Mesenchymal stem cell (in vitro differentiated cells and primary cell): ENCODE measurements at regions not wholly inside any gene's neighbourhood (a gene's known extent, or its start where the extent isn't known, plus 50 kb on each side); places are given as distances from the start of the nearest gene placed in this dataset.
A peak's percentile ranks its signal among the peaks of the same experiment; 100 is the strongest.
"Not testable (repeated sequence)": the region's sequence is repeated elsewhere in the genome, so short reads cannot be mapped to it uniquely, and the experiment has no call there.

Source experiments
- DNase-seq: peaks from one replicate; pipeline ENCODE4 v3.0.0-alpha.2; 2013
- H2AFZ ChIP-seq: one replicate; pipeline ENCODE4 v1.6.1; 2013; ENCODE audit warnings: low read depth, mild to moderate bottlenecking, control low read depth, inconsistent platforms, low read length, moderate library complexity
- H2AK5ac ChIP-seq: 2 replicates; pipeline ENCODE4 v1.6.1; 2013; ENCODE audit warnings: low read length, moderate library complexity, mild to moderate bottlenecking, inconsistent platforms; ENCODE audit not compliant: severe bottlenecking
- H2BK120ac ChIP-seq: one replicate; pipeline ENCODE4 v1.6.1; 2013; ENCODE audit warnings: low read depth, mild to moderate bottlenecking, inconsistent platforms, low read length, moderate library complexity
- H2BK12ac ChIP-seq, 2 experiments: one replicate each; pipeline ENCODE4 v1.6.1; 2013; ENCODE audit warnings: inconsistent platforms in 2 of 2, low read length in 2 of 2, mild to moderate bottlenecking in 2 of 2, moderate library complexity in 2 of 2, control low read depth in 1 of 2
- H2BK15ac ChIP-seq: one replicate; pipeline ENCODE4 v1.6.1; 2013; ENCODE audit warnings: mild to moderate bottlenecking, low read depth, inconsistent platforms; ENCODE audit not compliant: poor library complexity, severe bottlenecking
- H2BK5ac ChIP-seq: 2 replicates; pipeline ENCODE4 v1.6.1; 2013; ENCODE audit warnings: low read depth, mild to moderate bottlenecking, low read length, control low read depth, inconsistent platforms; ENCODE audit not compliant: poor library complexity, severe bottlenecking
- H3K14ac ChIP-seq, 2 experiments: one replicate each; pipeline ENCODE4 v1.6.1; 2013; ENCODE audit warnings: inconsistent platforms in 2 of 2, low read length in 2 of 2, control low read depth in 1 of 2, mild to moderate bottlenecking in 1 of 2, moderate library complexity in 1 of 2
- H3K18ac ChIP-seq, 2 experiments: one replicate each; pipeline ENCODE4 v1.6.1; 2013; ENCODE audit warnings: inconsistent platforms in 2 of 2, low read length in 2 of 2, control low read depth in 1 of 2, low read depth in 1 of 2, mild to moderate bottlenecking in 1 of 2
- H3K23ac ChIP-seq, 2 experiments: one replicate each; pipeline ENCODE4 v1.6.1; 2013; ENCODE audit warnings: inconsistent platforms in 2 of 2, low read length in 2 of 2, mild to moderate bottlenecking in 2 of 2, moderate library complexity in 2 of 2, control low read depth in 1 of 2
- H3K27ac ChIP-seq: 2 replicates; pipeline ENCODE4 v1.5.1; 2013; ENCODE audit warnings: mild to moderate bottlenecking, moderate library complexity, low read length, control low read depth, inconsistent platforms; ENCODE audit not compliant: poor library complexity, severe bottlenecking
- H3K27me3 ChIP-seq, 2 experiments: 2 replicates each; pipeline versions ENCODE4 v1.6.1 to v1.7.0; 2013; ENCODE audit warnings: low read length in 2 of 2, mild to moderate bottlenecking in 2 of 2, moderate library complexity in 2 of 2, control low read depth in 1 of 2, inconsistent platforms in 1 of 2; ENCODE audit not compliant: control insufficient read depth in 1 of 2, insufficient read depth in 1 of 2
- H3K36me3 ChIP-seq, 2 experiments: 2 replicates each; pipeline versions ENCODE4 v1.6.1 to v1.7.0; 2013; ENCODE audit warnings: low read length in 2 of 2, control low read depth in 1 of 2, inconsistent platforms in 1 of 2, low read depth in 1 of 2, mild to moderate bottlenecking in 1 of 2; ENCODE audit not compliant: insufficient read depth in 2 of 2, control insufficient read depth in 1 of 2
- H3K4ac ChIP-seq, 2 experiments: one replicate each; pipeline ENCODE4 v1.6.1; 2013; ENCODE audit warnings: inconsistent platforms in 2 of 2, low read length in 2 of 2, mild to moderate bottlenecking in 2 of 2, moderate library complexity in 2 of 2, control low read depth in 1 of 2, low read depth in 1 of 2
- H3K4me1 ChIP-seq: 2 replicates; pipeline ENCODE4 v1.6.1; 2013; ENCODE audit warnings: low read depth, low read length, control low read depth; ENCODE audit not compliant: control insufficient read depth, insufficient read depth
- H3K4me2 ChIP-seq: 2 replicates; pipeline ENCODE4 v1.6.1; 2013; ENCODE audit warnings: low read length, mild to moderate bottlenecking, inconsistent platforms; ENCODE audit not compliant: poor library complexity, severe bottlenecking
- H3K4me3 ChIP-seq, 2 experiments: 2 replicates each; pipeline versions ENCODE4 v1.5.1 to v1.7.0; 2013; ENCODE audit warnings: low read length in 2 of 2, mild to moderate bottlenecking in 2 of 2, control low read depth in 1 of 2, low read depth in 1 of 2; ENCODE audit not compliant: insufficient read depth in 1 of 2
- H3K79me1 ChIP-seq: replicated peaks from 2 replicates; pipeline ENCODE4 v1.6.1; 2013; ENCODE audit warnings: mild to moderate bottlenecking, control low read depth, low read length, inconsistent platforms; ENCODE audit not compliant: poor library complexity, severe bottlenecking
- H3K9ac ChIP-seq: 2 replicates; pipeline ENCODE4 v1.7.0; 2013; ENCODE audit warnings: mild to moderate bottlenecking, low read length, moderate library complexity
- H3K9me3 ChIP-seq: 2 replicates; pipeline ENCODE4 v1.7.0; 2013; ENCODE audit warnings: mild to moderate bottlenecking, low read length; ENCODE audit not compliant: control insufficient read depth
- H4K8ac ChIP-seq: one replicate; pipeline ENCODE4 v1.6.1; 2013; ENCODE audit warnings: inconsistent platforms, mild to moderate bottlenecking, low read length, moderate library complexity
- H4K91ac ChIP-seq: one replicate; pipeline ENCODE4 v1.6.1; 2013; ENCODE audit warnings: mild to moderate bottlenecking, low read length, inconsistent platforms
- WGBS: methylation state at CpG from one replicate; pipeline ENCODE4 v1.1.7; 2013; ENCODE audit warnings: mixed read lengths; 5-methylcytosine and 5-hydroxymethylcytosine counted together

DNA sequence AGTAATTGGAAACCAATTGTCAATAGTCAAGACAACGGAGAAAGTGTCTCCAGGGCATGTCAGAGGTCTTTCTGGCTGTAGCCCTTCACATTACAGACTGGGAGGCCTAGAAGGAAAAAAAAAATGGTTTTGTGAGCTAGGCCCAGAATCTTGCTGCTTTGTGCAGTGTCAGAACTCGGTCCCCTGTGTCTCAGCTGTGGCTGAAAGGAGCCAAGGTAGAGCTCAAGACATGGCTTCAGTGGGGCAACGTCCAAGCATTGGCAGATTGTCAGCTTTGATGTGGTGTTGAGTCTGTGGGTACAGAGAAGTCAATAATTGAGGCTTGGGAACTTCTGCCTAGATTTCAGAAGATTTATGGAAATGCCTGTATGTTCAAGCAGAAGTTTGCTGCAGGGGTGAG, 103.0 kb downstream of the UGT2B28 start:
- 54% methylated on average over 3 of the region's 3 CpGs for WGBS
- H3K4ac ChIP-seq, result no peak overlapping the region
- H2BK120ac ChIP-seq, result no peak overlapping the region
- no peak overlapping the region for H2AK5ac ChIP-seq
- H3K4me1 ChIP-seq, result no peaks in the 10 kb centered on the region
- peak overlapping the region in 1 of 2 experiments; percentile 72 for H3K23ac ChIP-seq
- no peak overlapping the region for H3K27ac ChIP-seq
- H3K4me2 ChIP-seq, result no peak overlapping the region
- H4K8ac ChIP-seq, result no peak overlapping the region
- no peak overlapping the region for H3K18ac ChIP-seq
- H3K79me1 ChIP-seq, result no peaks in the 10 kb centered on the region
- no peak overlapping the region for H2BK15ac ChIP-seq
- H3K9me3 ChIP-seq, result no peaks in the 10 kb centered on the region
- H3K4me3 ChIP-seq, result no peak overlapping the region
- H2AFZ ChIP-seq, result peak overlapping the region; percentile 27
- H3K9ac ChIP-seq, result no peak overlapping the region
- no peaks in the 10 kb centered on the region for H3K27me3 ChIP-seq
- no peak overlapping the region for H2BK5ac ChIP-seq
- no peak overlapping the region for H3K14ac ChIP-seq
- H3K36me3 ChIP-seq, result no peaks in the 10 kb centered on the region
- no peak overlapping the region for H2BK12ac ChIP-seq
- no peak for DNase-seq
- H4K91ac ChIP-seq, result no peak overlapping the region

DNA sequence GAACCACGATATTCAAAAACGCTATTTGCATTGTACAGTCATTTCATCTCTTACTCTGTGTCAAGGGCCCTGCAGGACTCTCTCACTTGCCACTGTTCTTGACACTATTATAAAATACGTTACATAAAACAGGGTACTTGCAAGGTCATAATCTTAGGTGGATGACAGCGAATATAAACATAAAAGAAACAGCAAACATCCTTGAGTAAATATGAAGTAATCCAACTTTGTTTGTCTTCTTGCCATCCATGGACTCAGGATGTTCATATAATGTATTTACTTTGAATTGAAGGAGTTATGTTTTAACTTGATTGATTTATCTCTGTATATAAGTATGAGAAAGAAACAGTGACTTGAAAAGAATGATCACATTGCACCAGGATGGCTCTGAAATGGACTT, 106.6 kb downstream of the UGT2B4 start:
- not testable (repeated sequence) for H3K9me3 ChIP-seq, H3K14ac ChIP-seq, H3K4me3 ChIP-seq, H3K4me1 ChIP-seq, H3K27me3 ChIP-seq, H2BK12ac ChIP-seq, H2BK5ac ChIP-seq, H2BK15ac ChIP-seq, H3K18ac ChIP-seq, H3K79me1 ChIP-seq, H3K23ac ChIP-seq, DNase-seq, H3K9ac ChIP-seq, H4K91ac ChIP-seq, H3K27ac ChIP-seq, H2AFZ ChIP-seq, H3K4ac ChIP-seq, H3K4me2 ChIP-seq, H3K36me3 ChIP-seq, H4K8ac ChIP-seq, H2BK120ac ChIP-seq, H2AK5ac ChIP-seq
- WGBS, result 93% methylated on average over 2 of the region's 4 CpGs

DNA sequence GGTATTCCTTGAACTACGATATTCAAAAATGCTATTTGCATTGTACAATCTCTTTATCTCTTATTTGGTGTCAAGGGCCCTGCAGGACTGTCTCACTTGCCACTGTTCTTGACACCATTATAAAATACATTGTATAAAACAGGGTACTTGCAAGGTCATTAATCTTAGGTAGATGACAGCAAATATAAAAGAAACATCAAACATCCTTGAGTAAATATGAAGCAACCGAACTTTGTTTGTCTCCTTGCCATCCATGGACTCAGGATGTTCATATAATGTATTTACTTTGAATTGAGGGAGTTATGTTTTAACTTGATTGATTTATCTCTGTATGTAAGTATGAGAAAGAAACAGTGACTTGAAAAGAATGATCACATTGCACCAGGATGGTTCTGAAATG, 87.3 kb downstream of the UGT2B4 start:
- H3K4me2 ChIP-seq, result no peak overlapping the region
- no peak overlapping the region for H3K27ac ChIP-seq
- no peaks in the 10 kb centered on the region for H3K27me3 ChIP-seq
- H4K8ac ChIP-seq, result no peak overlapping the region
- H2BK120ac ChIP-seq, result no peak overlapping the region
- H3K23ac ChIP-seq, result no peak overlapping the region
- no peak overlapping the region for H4K91ac ChIP-seq
- no peak overlapping the region for H3K4me3 ChIP-seq
- H2AK5ac ChIP-seq, result no peak overlapping the region
- 100% methylated on average over 1 of the region's 2 CpGs for WGBS
- no peaks in the 10 kb centered on the region for H3K4me1 ChIP-seq
- H3K9me3 ChIP-seq, result no peaks in the 10 kb centered on the region
- H2BK15ac ChIP-seq, result no peak overlapping the region
- no peak overlapping the region for H3K18ac ChIP-seq
- DNase-seq, result no peak
- H2BK5ac ChIP-seq, result no peak overlapping the region
- no peak overlapping the region for H3K4ac ChIP-seq
- H3K36me3 ChIP-seq, result no peaks in the 10 kb centered on the region
- H3K79me1 ChIP-seq, result no peaks in the 10 kb centered on the region
- no peak overlapping the region for H2BK12ac ChIP-seq
- H3K9ac ChIP-seq, result no peak overlapping the region
- no peak overlapping the region for H3K14ac ChIP-seq
- no peak overlapping the region for H2AFZ ChIP-seq

DNA sequence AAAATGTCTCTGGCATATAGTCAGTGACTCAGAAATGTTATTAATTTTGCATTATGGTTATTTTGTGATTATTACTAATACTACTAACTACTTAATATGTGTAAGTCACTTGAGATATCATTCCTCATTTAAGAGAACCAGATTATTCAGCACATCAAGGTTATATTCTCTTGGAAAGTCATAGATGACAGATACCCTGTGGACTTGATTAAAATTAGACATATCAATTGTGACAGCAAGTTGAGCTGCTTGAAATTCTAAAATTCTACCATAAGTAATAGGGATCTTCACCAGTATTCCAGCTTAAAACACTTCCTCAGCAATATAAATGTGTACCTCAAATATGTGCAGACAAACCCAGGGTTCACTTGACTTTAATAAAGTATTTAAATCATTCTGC, 83.7 kb downstream of the UGT2B4 start:
- H3K27ac ChIP-seq, H3K4me2 ChIP-seq, H2AK5ac ChIP-seq, H3K14ac ChIP-seq, H3K36me3 ChIP-seq, DNase-seq, H3K79me1 ChIP-seq, H3K27me3 ChIP-seq, H3K18ac ChIP-seq, H3K9ac ChIP-seq, H2BK15ac ChIP-seq, H3K9me3 ChIP-seq, H2BK5ac ChIP-seq, H4K8ac ChIP-seq, H3K4me1 ChIP-seq, H4K91ac ChIP-seq, H2AFZ ChIP-seq, H3K23ac ChIP-seq, H2BK120ac ChIP-seq, H3K4me3 ChIP-seq, H2BK12ac ChIP-seq, H3K4ac ChIP-seq: not testable (repeated sequence)
